ENCODE measurements at regions not wholly inside any gene's neighbourhood (a gene's known extent, or its start where the extent isn't known, plus 50 kb on each side); places are given as distances from the start of the nearest gene placed in this dataset.

DNA sequence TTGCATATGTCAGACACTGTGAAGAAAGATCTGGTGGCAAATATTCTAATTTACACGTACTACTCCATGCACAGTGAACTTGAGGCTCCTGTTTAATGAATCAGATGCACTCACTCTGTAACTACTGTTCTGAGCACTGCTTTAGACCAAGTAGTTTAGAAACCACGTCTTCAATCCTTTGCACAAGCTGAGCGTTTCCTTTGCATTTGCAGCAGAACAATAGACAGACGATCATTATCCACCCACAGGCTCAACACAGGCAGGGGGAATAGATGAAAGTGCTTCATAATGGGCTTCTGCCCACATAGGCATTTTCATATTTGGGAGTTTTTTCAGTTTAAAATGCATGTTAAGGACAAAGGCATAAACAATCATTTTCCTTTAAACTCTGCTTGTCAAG lies 423.3 kb upstream of the ADAMTS16 start:
- TF ChIP-seq, protein P1, sequence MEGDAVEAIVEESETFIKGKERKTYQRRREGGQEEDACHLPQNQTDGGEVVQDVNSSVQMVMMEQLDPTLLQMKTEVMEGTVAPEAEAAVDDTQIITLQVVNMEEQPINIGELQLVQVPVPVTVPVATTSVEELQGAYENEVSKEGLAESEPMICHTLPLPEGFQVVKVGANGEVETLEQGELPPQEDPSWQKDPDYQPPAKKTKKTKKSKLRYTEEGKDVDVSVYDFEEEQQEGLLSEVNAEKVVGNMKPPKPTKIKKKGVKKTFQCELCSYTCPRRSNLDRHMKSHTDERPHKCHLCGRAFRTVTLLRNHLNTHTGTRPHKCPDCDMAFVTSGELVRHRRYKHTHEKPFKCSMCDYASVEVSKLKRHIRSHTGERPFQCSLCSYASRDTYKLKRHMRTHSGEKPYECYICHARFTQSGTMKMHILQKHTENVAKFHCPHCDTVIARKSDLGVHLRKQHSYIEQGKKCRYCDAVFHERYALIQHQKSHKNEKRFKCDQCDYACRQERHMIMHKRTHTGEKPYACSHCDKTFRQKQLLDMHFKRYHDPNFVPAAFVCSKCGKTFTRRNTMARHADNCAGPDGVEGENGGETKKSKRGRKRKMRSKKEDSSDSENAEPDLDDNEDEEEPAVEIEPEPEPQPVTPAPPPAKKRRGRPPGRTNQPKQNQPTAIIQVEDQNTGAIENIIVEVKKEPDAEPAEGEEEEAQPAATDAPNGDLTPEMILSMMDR (IDR thresholded peaks at IDR 0.05) = no peak
- no peak for TF ChIP-seq ZFX (IDR thresholded peaks at IDR 0.05; ENCODE audit: borderline replicate concordance)

Data from 22Rv1 (cell line).